DND-41 (cell line): ENCODE measurements at regions not wholly inside any gene's neighbourhood (a gene's known extent, or its start where the extent isn't known, plus 50 kb on each side); places are given as distances from the start of the nearest gene placed in this dataset.

ENCODE experiments used
- ATAC-seq: fragments of 200-7000 bp; cut with Tn5 transposase; 3 replicates; pipeline ENCODE4 v1.9.1; 2021; ENCODE audit warnings: low read depth; ENCODE audit not compliant: insufficient read depth
- DNase-seq: peaks from one replicate; pipeline ENCODE4 v3.0.0-alpha.2; 2020
- H2AFZ ChIP-seq: 2 replicates; pipeline ENCODE4 v1.6.0; 2012; ENCODE audit warnings: low read depth, low read length
- H3K27ac ChIP-seq: 2 replicates; pipeline ENCODE4 v1.5.1; 2012; ENCODE audit warnings: low read length, inconsistent platforms
- H3K27me3 ChIP-seq: fragments of 200-600 bp; sonication (generic); 2 replicates; pipeline ENCODE4 v1.6.0; 2012; ENCODE audit warnings: low read length, mild to moderate bottlenecking, inconsistent platforms; ENCODE audit not compliant: insufficient read depth, poor library complexity
- H3K36me3 ChIP-seq: 2 replicates; pipeline ENCODE4 v1.5.1; 2012; ENCODE audit warnings: low read length, inconsistent platforms; ENCODE audit not compliant: insufficient read depth
- H3K4me1 ChIP-seq: 2 replicates; pipeline ENCODE4 v1.5.1; 2012; ENCODE audit warnings: mild to moderate bottlenecking, low read length; ENCODE audit not compliant: insufficient read depth
- H3K4me2 ChIP-seq: 2 replicates; pipeline ENCODE4 v1.6.0; 2012; ENCODE audit warnings: mild to moderate bottlenecking, moderate library complexity, low read length, inconsistent platforms; ENCODE audit not compliant: insufficient read depth
- H3K4me3 ChIP-seq, 2 experiments: fragments of 200-600 bp in 1 of 2; shearing (Covaris generic) in 1 of 2; 2 replicates each; pipeline ENCODE4 v1.5.1; 2012 to 2016; ENCODE audit warnings: inconsistent platforms in 2 of 2, low read length in 2 of 2, mild to moderate bottlenecking in 2 of 2, low read depth in 1 of 2, moderate library complexity in 1 of 2
- H3K79me2 ChIP-seq: 2 replicates; pipeline ENCODE4 v1.6.0; 2012; ENCODE audit warnings: low read length, inconsistent platforms; ENCODE audit not compliant: insufficient read depth
- H3K9ac ChIP-seq: 2 replicates; pipeline ENCODE4 v1.6.0; 2012; ENCODE audit warnings: low read depth, mild to moderate bottlenecking, inconsistent platforms, low read length, moderate library complexity
- H3K9me3 ChIP-seq: 2 replicates; pipeline ENCODE4 v1.5.1; 2012; ENCODE audit warnings: low read length, moderate library complexity, mild to moderate bottlenecking, inconsistent platforms; ENCODE audit not compliant: insufficient read depth, severe bottlenecking
- H4K20me1 ChIP-seq: 2 replicates; pipeline ENCODE4 v1.6.0; 2012; ENCODE audit warnings: low read length; ENCODE audit not compliant: insufficient read depth
- EZH2 ChIP-seq: IDR thresholded peaks from 3 replicates; pipeline ENCODE4 v1.6.1; 2012; ENCODE audit warnings: borderline replicate concordance, low read depth, mild to moderate bottlenecking, moderate library complexity, low read length, inconsistent platforms; ENCODE audit not compliant: severe bottlenecking
- TF ChIP-seq, protein P1 (sequence below): IDR thresholded peaks from 2 replicates; pipeline ENCODE4 v1.5.1; 2012; ENCODE audit warnings: borderline replicate concordance, low read length, moderate library complexity, mild to moderate bottlenecking; ENCODE audit not compliant: poor library complexity, severe bottlenecking; ENCODE audit errors: extremely low read depth

DNA sequence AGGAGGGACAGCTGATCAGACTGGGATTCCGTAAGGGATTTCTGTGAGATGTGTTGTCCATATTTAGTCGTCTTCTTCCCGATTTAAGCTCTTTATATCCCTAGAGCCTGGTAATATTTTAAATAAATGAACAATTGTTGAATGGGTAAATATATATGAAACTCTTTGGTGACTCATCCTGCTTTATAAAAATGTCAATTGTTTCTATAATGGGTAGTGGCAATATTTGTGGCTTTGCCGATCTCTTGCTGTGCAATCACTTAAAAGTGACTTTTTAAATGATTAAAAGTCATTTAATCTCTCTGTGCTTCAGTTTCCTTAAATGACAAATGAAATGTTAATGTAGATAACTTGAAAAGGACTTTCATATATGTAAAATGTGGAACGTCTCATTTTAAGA, 339.2 kb downstream of the RNF144A start:
- Histone ChIP-seq H3K36me3 (no peaks in the 10 kb centered on the region), H2AFZ (no peak overlapping the region), H3K4me3 (no peak overlapping the region), H3K4me2 (no peak overlapping the region), H3K9me3 (no peaks in the 10 kb centered on the region), H3K9ac (no peak overlapping the region), H3K79me2 (no peaks in the 10 kb centered on the region), H4K20me1 (no peaks in the 10 kb centered on the region), H3K27me3 (no peaks in the 10 kb centered on the region), H3K4me1 (no peaks in the 10 kb centered on the region), H3K27ac (no peak overlapping the region)
- no peak for TF ChIP-seq EZH2
- TF ChIP-seq, protein P1, sequence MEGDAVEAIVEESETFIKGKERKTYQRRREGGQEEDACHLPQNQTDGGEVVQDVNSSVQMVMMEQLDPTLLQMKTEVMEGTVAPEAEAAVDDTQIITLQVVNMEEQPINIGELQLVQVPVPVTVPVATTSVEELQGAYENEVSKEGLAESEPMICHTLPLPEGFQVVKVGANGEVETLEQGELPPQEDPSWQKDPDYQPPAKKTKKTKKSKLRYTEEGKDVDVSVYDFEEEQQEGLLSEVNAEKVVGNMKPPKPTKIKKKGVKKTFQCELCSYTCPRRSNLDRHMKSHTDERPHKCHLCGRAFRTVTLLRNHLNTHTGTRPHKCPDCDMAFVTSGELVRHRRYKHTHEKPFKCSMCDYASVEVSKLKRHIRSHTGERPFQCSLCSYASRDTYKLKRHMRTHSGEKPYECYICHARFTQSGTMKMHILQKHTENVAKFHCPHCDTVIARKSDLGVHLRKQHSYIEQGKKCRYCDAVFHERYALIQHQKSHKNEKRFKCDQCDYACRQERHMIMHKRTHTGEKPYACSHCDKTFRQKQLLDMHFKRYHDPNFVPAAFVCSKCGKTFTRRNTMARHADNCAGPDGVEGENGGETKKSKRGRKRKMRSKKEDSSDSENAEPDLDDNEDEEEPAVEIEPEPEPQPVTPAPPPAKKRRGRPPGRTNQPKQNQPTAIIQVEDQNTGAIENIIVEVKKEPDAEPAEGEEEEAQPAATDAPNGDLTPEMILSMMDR = no peak
- ATAC-seq (no peak), DNase-seq (no peak)

DNA sequence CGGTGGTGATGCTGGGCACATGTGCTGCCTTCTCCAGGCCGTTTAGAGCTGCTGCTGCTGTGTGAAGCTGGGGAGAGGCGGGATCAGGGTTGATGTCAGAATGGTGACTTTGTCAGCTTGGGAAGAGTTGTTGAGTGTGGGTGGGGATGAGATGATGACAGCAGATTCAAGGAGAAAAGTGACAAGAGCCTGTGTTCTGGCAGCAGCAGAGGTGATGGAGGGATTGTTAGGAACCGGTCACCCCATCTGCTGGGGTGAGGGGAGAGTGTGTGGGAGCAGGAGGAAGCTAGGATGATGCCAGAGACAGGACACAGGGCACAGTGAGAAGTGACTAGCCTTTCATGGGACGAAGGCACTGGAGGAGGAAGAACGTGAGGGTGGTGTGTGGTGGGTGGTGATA, 345.5 kb downstream of the RNF144A start:
- Histone ChIP-seq H3K4me3 (no peak overlapping the region), H3K9ac (no peak overlapping the region), H3K4me2 (no peak overlapping the region), H3K9me3 (no peaks in the 10 kb centered on the region), H3K4me1 (no peaks in the 10 kb centered on the region), H3K27me3 (no peaks in the 10 kb centered on the region), H2AFZ (no peak overlapping the region), H3K27ac (no peak overlapping the region), H3K36me3 (no peaks in the 10 kb centered on the region), H3K79me2 (no peaks in the 10 kb centered on the region), H4K20me1 (no peaks in the 10 kb centered on the region)
- TF ChIP-seq, protein P1 = no peak
- no peak for TF ChIP-seq EZH2
- ATAC-seq = no peak
- DNase-seq = no peak

DNA sequence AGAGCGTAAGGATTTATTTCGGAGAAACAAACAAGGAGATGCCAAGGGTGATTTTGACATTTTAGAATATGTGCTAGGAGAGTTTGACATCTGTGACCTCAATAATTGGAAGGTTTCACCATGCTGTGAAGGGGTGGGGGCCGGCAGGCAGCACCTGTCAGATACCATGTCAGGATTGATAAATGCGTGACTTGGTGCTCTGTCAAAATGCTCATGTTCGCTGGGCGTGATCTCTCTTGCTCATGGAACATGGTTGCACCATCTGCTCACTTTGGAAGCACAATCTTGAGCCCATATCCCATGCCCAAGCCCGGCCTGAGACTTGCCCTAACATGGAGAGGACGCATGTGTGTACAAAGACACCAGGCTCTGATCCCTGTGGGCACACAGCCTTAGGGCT, 347.6 kb downstream of the RNF144A start:
- Histone ChIP-seq H2AFZ (no peak overlapping the region), H4K20me1 (no peaks in the 10 kb centered on the region), H3K9me3 (no peaks in the 10 kb centered on the region), H3K27me3 (no peaks in the 10 kb centered on the region), H3K4me2 (no peak overlapping the region), H3K4me3 (no peak overlapping the region), H3K9ac (no peak overlapping the region), H3K4me1 (no peaks in the 10 kb centered on the region), H3K36me3 (no peaks in the 10 kb centered on the region), H3K27ac (no peak overlapping the region), H3K79me2 (no peaks in the 10 kb centered on the region)
- no peak for ATAC-seq
- no peak for DNase-seq
- TF ChIP-seq EZH2 = no peak
- TF ChIP-seq, protein P1 = no peak

DNA sequence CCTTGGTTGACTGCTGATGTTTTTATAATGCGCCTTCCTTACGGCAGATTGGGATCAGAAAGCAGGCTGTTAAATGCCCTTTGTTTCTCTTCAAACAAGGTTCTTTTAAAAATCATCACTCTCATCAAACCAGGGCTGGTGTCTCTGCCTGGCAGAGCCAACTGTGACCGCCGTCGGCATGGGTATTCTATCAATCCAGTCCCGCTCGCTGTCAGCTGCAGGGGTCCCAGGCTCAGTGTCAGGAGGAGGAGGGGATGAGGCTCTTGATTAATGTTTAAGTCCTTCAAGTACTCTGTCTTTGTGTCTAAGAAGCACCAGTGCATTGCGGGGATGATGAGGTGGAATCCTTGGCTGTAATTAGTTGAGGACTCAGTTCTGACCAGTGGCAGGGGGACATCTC, 348.1 kb downstream of the RNF144A start:
- no peaks in the 10 kb centered on the region for H4K20me1 ChIP-seq
- H3K36me3 ChIP-seq = no peaks in the 10 kb centered on the region
- TF ChIP-seq, protein P1 = no peak
- TF ChIP-seq EZH2 = no peak
- no peak overlapping the region for H3K27ac ChIP-seq
- H3K4me2 ChIP-seq = no peak overlapping the region
- DNase-seq = no peak
- H3K9me3 ChIP-seq = no peaks in the 10 kb centered on the region
- no peaks in the 10 kb centered on the region for H3K79me2 ChIP-seq
- no peak for ATAC-seq
- no peak overlapping the region for H3K9ac ChIP-seq
- H2AFZ ChIP-seq = no peak overlapping the region
- H3K4me1 ChIP-seq = no peaks in the 10 kb centered on the region
- H3K27me3 ChIP-seq = no peaks in the 10 kb centered on the region
- no peak overlapping the region for H3K4me3 ChIP-seq
